ENCODE measurements at regions not wholly inside any gene's neighbourhood (a gene's known extent, or its start where the extent isn't known, plus 50 kb on each side); places are given as distances from the start of the nearest gene placed in this dataset.
"Not testable (repeated sequence)": the region's sequence is repeated elsewhere in the genome, so short reads cannot be mapped to it uniquely, and the experiment has no call there.

DNA sequence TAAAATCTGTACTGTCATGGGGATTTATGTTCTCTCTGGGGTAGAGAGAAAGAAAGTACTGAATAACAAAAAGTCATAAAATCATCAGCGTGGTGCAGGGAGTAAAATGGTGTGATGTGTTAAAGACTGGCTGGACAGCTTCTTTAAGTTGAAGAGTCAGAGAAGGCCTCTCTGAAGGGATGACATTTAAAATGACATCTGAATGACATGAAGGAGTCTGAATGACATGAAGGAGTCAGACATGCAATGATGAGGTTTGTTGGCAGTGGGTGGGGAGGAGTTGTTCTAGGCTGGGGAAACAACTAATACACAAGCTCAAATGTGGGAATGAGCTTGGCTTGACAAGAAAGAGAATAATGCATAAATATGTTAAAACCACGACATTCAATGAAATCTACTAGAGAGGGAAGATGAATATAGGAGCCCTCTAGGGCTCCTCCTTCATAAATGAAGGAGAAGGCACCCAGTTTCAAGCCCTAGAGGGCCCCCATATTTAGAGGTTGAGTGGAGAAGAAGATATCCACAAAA, 63.9 kb upstream of the KIT start:
- Mint-ChIP-seq H3K27me3 (no peaks in the 10 kb centered on the region), H3K36me3 (no peaks in the 10 kb centered on the region), H3K9me3 (peaks cover 4% of the 10 kb centered on the region), H3K4me1 (ENCODE audit: unreplicated experiment) (peaks cover 5% of the 10 kb centered on the region), H3K4me3 (no peak overlapping the region), H3K27ac (no peak overlapping the region)
- TF ChIP-seq, protein P1, sequence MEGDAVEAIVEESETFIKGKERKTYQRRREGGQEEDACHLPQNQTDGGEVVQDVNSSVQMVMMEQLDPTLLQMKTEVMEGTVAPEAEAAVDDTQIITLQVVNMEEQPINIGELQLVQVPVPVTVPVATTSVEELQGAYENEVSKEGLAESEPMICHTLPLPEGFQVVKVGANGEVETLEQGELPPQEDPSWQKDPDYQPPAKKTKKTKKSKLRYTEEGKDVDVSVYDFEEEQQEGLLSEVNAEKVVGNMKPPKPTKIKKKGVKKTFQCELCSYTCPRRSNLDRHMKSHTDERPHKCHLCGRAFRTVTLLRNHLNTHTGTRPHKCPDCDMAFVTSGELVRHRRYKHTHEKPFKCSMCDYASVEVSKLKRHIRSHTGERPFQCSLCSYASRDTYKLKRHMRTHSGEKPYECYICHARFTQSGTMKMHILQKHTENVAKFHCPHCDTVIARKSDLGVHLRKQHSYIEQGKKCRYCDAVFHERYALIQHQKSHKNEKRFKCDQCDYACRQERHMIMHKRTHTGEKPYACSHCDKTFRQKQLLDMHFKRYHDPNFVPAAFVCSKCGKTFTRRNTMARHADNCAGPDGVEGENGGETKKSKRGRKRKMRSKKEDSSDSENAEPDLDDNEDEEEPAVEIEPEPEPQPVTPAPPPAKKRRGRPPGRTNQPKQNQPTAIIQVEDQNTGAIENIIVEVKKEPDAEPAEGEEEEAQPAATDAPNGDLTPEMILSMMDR (conservative IDR thresholded peaks at IDR 0.05) = no peak
- DNase-seq (ENCODE audit: extremely low spot score, unreplicated experiment) = no peak

DNA sequence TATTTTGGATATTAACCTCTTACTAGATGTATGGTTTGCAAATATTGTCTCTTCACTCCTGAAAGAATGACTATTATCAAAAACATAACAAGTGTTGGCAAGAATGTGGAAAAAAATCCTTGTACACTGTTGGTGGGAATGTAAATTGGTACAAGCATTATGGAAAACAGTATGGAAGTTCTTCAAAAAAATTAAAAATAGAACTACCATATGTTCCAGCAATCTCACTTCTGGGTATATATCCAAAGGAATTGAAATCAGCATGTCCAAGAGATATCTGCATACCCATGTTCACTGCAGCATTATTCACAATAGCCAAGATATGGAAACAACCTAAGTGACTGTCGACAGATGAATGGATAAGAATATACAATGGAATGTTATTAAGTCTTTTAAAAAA, 61.6 kb upstream of the KIT start:
- Mint-ChIP-seq H3K4me1 (ENCODE audit: unreplicated experiment) (no peaks in the 10 kb centered on the region), H3K4me3 (no peak overlapping the region), H3K36me3 (no peaks in the 10 kb centered on the region), H3K27ac (no peak overlapping the region), H3K27me3 (no peaks in the 10 kb centered on the region), H3K9me3 (peaks cover 4% of the 10 kb centered on the region)
- DNase-seq (ENCODE audit: extremely low spot score, unreplicated experiment) = no peak
- TF ChIP-seq, protein P1 (conservative IDR thresholded peaks at IDR 0.05) = no peak

DNA sequence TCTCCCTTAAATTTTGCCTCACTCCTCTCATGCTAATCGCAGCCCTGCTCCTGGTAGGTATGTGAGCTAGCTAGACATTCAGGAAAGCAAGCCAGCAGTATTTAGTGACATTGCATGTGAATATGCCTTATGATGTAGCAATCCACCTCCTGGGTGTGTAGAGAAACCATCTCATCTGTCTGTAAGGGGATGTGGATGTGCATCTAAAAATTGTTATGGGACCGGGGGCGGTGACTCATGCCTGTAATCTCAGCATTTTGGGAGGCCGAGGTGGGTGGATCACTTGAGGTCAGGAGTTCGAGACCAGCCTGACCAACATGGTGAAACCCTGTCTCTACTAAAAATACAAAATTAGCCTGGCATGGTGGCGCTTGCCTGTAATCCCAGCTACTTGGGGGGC, 60.1 kb upstream of the KIT start:
- not testable (repeated sequence) for H3K9me3 Mint-ChIP-seq; H3K27ac Mint-ChIP-seq; H3K4me1 Mint-ChIP-seq (ENCODE audit: unreplicated experiment); H3K36me3 Mint-ChIP-seq; H3K27me3 Mint-ChIP-seq; H3K4me3 Mint-ChIP-seq; DNase-seq (ENCODE audit: extremely low spot score, unreplicated experiment)

DNA sequence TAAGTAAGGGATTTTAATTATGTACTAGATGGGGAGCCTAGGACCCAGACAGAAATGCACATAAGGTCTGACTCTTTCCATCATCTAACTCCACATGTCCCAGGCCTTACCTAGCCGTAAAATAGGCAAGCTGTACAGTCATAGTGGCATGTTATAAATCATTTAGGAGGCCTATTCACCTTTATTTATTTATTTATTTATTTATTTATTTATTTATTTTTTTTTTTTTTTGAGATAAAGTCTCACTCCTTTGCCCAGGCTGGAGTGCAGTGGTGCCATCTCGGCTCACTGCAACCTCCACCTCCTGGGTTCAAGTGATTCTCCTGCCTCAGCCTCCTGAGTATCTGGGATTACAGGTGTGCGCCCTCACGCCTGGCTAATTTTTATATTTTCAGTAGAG, 55.6 kb upstream of the KIT start:
- H3K4me1 Mint-ChIP-seq (ENCODE audit: unreplicated experiment); H3K27ac Mint-ChIP-seq; H3K4me3 Mint-ChIP-seq; DNase-seq (ENCODE audit: extremely low spot score, unreplicated experiment); H3K27me3 Mint-ChIP-seq; H3K9me3 Mint-ChIP-seq; H3K36me3 Mint-ChIP-seq: not testable (repeated sequence)

DNA sequence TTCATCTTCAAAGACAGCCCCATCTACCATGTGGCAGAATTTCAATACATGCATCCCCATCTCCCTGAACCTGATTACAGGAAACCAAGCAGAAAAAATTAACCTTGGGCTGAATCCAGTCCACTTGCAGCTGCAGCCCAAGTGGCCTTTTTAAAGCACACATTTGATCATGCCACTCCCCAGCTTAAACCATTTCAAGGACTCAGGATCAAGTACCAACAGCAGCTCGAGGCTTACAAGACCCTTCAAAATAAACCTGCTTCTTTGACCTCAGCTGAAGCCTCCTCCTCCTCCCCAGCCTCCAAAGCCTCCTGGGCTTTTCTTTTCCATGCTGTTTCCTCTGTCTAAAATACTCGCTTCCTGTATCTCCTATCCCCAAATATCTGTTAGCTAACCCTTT, 50.7 kb upstream of the KIT start:
- H3K27ac Mint-ChIP-seq = no peak overlapping the region

DNA sequence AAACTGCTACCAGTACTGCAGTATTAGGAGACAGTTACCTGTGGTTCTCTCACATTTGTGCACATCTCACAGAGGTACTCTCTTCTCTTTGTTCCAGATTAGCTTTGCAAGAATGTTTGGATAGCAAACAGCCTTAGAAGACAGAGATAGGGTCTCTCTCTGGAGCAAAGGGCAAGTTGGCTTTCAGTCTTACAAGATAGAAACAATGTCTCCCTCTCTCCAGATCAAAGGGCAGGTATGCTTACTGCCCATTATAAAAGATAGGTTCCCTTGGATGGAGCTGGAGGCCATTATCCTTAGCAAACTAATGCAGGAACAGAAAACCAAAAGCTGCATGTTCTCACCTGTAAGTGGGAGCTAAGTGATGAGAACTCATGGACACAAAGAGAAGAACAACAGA, 50.2 kb upstream of the KIT start:
- TF ChIP-seq, protein P1 (conservative IDR thresholded peaks at IDR 0.05) = no peak
- Mint-ChIP-seq H3K4me3 (no peak overlapping the region), H3K27me3 (no peaks in the 10 kb centered on the region), H3K4me1 (ENCODE audit: unreplicated experiment) (no peaks in the 10 kb centered on the region), H3K9me3 (no peaks in the 10 kb centered on the region), H3K27ac (no peak overlapping the region), H3K36me3 (no peaks in the 10 kb centered on the region)
- DNase-seq (ENCODE audit: extremely low spot score, unreplicated experiment) = no peak

More for the DNA sequence above, 50.7 kb upstream of the KIT start:
- TF ChIP-seq, protein P1 (conservative IDR thresholded peaks at IDR 0.05) = no peak
- Mint-ChIP-seq H3K4me3 (no peak overlapping the region), H3K4me1 (ENCODE audit: unreplicated experiment) (no peaks in the 10 kb centered on the region), H3K9me3 (no peaks in the 10 kb centered on the region), H3K36me3 (no peaks in the 10 kb centered on the region), H3K27me3 (no peaks in the 10 kb centered on the region)
- no peak for DNase-seq (ENCODE audit: extremely low spot score, unreplicated experiment)

Measured in type B pancreatic cell (in vitro differentiated cells).